HG02884 (cell line): ENCODE measurements at regions not wholly inside any gene's neighbourhood (a gene's known extent, or its start where the extent isn't known, plus 50 kb on each side); places are given as distances from the start of the nearest gene placed in this dataset.

Source experiments
- ATAC-seq: cut with Tn5 transposase; IDR thresholded peaks from one replicate; pipeline ENCODE4 v1.9.1; 2021; ENCODE audit warnings: mild to moderate bottlenecking, moderate library complexity; ENCODE audit not compliant: unreplicated experiment

DNA sequence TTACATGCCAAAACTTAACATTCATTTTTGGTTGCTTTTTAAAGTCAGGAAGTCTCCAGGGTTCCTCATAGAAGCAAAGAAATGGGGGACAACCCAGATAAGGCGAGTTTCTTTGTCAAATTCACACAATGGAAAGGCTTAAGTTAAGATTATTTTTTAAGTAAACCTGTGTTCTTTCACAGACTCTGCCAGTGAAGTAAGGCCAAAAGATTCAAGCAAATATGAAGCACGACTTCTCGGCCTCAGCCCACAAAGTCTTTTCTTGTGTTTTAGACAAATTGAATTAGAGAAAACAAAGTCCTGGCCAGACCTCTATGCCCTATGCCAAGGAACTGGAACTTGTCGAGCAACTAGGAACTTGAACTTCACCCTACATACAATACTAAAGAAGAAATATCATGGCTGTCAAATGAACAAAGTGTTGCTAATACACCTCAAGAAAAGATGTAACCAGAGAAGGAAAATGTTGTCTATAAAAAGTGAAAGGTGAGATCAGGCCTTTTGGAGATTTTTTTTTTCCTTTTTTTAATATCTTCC lies 540.0 kb upstream of the JARID2 start:
- no peak for ATAC-seq

DNA sequence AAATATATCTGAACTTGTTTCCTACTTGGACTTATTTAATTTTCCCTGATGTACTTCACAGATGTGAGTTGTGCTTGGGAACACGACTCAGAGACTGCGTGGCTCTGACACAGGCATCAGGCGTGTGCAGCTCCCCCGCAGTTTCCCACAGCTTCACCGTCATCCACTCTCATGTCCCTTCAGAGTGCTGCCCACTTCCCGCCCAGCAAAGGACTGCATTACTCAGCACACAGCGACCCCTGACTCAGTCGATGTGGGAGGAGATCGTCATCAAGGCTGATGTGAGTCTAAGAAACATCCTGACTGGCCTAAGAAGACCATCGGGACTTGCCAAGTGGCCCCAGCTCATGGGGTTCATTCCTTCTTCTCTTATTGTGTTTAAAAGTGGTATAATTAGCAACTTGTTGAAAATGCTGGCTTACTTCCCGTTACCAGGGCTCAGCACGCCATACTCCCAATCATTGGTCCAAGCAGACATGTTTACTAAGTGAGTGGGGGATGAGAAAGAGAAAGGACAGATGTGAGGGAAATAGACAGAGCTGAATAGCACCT lies 539.4 kb upstream of the JARID2 start:
- ATAC-seq, result no peak

DNA sequence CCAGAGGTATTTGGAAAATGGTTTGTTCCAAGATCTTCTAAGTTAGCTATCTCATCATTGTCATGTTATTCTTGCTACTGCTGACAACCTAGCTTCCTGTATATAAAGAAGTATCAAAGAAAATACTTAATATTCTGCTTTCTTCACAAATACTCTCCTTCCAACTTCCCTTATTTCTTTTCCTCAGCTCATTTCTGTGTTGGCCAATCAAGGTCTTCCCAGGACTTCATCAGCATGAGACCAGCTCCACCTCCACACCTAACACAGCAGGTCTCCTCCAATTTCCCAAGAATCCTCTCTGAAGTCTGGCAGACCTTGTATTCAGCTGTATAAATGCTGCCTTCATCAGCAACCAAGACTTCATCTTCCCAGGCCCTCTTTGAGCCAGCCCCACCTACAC lies 538.6 kb upstream of the JARID2 start:
- no peak for ATAC-seq

DNA sequence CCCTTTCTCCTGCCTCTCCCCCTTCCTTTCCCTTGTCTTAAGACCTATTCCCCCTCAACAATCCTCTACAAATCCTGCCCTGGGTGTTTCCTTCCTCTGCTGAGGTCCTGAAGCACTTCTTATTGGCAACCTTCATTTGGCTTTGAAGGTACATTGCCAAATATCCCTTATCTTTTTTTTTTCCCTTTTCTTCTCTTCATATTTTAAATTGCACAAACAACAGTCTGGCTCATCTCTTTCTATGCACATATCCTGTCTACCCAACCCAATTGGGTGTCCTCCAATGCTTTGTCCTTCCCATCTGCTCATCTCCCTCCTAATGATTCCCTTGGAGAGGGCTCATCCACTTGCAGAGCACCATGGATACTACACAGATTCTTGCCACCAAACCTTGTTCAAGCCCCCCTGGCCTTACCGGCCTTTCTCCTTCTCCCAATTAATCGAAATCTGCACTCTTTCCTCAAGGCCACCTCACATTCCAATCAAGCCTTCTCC lies 537.9 kb upstream of the JARID2 start:
- ATAC-seq, result no peak

DNA sequence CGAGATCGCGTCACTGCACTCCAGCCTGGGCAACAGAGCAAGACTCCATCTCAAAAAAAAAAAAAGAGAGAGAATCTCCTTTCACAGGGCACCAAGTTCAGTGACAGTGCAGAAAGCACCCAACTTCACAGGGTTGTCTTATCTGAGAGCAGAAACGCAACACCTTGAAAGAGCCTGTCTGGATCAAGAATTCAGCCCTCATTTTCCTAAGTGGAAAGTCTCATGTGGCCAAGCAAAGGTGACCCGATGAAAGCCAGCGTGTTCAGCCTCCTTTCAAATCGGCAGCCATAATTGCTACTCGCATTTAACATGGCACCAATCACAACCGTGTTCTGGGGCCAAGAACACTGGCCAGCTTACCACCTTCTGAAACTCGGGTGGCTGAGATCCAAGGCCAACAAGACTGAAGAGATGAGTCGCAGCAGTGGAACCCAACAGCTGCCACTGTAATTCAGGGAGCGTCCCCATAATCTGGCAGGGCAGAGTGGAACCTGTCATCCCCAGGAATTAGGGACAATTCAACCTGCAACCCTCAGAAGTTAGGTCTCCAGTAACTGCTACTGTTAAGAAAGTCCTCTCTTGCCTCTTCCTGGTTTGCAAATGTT lies 536.7 kb upstream of the JARID2 start:
- ATAC-seq, result no peak

DNA sequence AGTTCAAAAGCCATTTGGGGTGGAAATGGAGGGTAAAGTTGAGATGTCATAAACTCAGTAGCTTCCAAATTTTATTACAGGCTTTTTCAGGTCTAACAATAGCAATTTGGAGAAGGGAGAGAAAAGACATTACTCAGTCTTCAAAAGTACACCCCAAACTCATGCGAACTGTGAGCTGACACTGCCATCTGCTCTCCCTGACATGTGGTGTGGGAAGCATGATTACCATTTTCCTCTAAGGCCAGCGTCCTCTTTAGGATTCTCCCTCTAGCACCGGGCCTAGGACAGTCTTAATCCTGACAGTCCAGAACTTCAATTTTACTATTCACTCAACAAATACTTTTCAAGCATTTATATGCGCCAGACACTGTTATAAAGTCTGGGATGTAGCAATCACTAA lies 536.0 kb upstream of the JARID2 start:
- ATAC-seq, result no peak

DNA sequence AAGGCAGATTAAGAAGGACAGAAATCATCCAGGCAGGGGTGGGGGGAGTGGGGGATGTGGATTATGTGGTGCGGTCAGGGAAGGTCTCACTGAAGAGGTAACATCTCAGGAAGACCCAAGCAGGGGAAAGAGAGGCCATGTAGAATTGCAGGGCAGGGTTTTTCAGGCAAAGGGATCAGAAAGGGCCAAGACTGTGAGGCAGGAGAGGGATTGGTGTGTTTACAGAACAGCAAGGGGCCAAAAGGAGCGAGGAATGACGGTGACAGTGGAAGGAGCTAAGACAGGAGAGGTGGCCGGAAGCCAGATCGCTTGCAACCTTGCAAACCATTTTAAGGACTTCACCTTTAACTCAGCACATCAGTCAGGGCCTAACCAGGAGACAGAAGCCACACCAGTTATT lies 535.4 kb upstream of the JARID2 start:
- no peak for ATAC-seq

DNA sequence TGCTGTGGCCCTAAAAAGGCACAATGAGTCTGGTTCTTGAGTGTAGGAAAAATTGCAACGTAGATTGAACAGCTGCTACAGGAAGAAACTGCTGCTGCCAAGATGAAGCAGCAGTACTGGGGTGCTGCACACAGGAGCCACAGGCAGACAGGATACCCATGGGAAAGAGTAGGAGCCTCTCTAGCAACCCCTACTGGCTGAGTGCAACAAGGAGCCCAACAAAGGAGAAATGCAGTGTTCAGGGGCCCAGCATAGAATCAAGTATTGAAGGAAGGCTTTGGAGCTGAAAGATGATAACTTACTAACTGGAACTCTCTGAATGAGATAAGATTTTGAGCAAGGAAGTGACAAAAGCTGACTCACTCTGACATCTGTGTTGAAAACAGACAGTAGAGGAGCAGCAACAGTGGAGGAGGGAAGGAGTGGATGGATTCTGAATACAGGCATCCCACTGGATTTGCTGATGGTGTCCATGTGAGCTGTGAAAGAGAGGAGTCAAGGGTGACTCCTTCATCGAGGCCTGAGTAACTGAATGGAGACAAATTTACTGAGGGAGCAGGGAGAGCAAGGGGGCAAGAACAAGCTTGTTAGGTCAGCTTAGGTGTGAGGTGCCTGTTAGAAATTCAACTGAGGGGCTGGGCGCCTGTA lies 534.7 kb upstream of the JARID2 start:
- ATAC-seq, result no peak

DNA sequence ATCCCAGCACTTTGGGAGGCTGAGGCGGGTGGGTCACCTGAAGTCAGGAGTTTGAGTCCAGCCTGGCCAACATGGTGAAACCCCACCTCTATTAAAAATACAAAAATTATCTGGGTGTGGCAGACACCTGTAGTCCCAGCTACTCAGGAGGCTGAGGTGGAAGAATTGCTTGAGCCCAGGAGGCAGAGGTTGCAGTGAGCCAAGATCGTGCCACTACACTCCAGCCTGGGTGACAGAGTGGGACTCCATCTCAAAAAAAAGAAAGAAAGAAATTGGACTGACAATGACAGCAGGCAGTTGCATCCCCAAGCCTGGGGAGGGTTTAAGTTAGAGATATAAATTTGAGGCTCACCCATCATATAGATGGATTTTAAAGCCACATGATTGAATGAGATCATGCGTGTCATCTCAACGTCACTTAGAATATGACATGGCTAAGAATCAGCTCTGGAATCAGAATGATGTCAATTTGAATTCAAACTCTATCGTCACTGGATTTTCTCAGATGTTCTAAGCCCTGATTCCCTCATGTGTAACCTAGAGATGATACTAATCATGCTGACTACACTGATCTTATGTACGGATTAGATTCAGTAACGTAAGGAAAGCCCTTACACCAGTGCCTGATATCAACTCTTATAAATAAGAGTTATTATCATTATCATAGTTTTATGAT lies 534.0 kb upstream of the JARID2 start:
- no peak for ATAC-seq

DNA sequence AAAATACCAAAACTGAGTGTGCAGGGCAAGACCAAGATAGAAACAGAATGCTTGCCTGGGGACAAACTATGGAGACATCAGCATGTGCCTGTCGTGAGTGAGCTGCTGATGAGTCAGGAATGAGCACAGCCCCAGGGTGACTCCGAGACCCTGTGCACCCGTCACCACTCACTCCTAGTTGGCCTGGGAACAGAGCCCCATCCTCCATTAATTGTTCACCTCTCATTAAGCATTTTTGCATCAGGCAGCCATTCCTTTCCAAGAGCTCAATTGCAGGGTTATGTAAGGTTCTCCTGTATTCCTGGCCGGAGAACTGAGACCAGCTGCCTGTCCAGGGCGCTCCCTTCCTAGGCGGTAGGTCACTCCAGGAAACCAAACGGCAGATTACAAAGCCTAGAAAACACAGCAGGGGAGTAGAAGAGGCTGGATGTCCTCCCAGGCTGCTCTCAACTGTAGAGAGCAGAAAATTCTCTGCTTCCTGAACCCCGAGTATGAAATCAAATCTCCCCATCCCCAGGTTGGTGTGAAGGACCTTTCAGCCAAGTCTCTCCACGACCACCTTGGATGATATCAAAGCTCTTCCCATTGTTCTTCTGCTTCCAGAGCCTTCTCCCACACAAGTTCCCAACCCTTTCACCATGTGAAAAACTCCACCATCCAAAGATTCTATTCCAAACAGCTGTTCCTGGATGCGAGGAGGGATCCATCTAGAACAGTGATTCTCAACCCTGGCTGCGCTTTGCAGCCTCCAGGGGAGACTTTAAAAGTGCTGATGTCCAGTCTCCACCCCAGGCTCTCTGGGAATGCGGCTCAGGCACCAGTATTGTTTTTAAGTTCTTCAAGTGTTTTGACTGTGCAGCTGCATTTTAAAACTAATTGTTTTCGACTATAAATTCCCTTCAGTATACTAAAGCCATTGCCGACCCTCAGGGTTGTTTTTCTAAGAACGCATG lies 532.6 kb upstream of the JARID2 start:
- no peak for ATAC-seq

DNA sequence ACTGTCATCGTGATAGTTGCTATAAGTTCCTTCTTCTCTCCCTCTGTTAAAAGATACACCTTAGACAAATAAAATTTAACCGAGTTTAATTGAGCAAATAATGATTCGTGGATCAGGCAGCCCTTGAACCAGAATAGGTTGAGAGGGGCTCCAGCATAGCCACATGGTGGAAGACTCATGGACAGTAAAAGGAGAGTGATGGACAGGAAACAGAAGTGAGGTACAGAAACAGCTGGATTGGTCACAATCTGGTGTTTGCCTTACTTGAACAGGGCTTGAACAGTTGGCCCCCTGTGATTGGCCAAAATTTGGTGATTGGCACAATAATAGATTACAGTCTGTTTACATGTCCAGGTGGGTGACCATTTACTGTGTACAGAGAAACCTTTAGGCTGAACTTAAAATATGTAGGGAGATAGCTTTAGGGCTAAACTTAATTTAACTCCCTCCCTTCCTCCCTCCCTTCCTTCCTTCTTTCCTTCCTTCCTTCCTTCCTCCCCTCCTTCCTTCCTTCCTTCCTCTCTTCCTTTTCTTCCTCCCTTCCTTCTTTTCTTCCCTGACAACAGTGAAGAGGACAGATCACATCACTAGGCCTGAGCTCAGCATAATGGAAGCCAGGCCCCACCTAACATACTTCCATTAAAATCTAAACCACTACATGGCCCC lies 531.8 kb upstream of the JARID2 start:
- ATAC-seq, result no peak

DNA sequence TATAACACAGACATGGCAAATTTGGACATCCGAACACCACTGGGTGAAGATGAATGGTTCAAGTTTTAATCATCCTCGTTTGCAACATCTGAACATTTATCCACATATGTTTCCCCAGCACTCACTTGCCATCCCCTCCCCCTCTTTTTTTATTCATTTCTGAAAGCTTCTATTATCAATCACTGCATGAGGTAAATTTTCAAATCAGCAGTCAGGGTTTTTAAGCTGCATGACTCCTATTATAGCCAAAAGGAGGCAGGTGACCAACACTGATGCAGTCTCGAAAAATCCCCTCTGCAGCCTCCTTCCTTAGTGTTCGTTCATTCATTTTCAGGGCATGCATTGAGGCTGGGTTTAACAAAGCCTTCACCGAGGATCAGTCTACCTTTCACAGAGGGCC lies 530.8 kb upstream of the JARID2 start:
- no peak for ATAC-seq

DNA sequence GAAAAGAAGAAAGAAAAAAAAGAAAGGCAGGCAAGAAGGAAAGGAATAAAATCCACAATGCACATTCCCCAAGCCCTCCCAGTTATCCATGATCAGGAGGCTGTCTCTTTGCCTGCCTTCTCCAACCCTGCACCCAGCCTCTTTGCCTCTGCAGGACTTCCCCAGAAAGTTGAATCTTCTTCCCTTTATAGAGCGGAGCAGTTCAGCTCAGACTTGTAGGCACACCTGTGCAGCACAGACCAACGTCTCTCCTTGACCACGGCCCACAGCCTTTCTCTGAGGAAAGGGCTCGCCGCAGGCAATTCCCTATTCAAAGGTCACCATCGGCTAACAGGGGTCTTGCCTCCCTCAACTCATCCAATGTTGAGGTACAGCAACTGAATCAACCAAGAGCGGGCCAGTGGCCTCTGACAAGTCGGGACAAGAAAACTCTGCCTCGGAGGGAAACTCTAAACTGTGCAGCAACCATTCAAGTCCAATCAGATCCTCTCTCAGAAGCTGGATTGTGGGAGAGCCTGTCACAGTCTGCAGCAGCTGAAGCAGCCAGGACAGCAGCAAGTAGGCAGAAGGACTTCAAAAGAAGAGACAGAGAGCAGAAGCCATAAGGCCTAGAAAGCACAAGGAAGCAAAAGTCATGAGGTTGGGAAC lies 529.2 kb upstream of the JARID2 start:
- no peak for ATAC-seq

DNA sequence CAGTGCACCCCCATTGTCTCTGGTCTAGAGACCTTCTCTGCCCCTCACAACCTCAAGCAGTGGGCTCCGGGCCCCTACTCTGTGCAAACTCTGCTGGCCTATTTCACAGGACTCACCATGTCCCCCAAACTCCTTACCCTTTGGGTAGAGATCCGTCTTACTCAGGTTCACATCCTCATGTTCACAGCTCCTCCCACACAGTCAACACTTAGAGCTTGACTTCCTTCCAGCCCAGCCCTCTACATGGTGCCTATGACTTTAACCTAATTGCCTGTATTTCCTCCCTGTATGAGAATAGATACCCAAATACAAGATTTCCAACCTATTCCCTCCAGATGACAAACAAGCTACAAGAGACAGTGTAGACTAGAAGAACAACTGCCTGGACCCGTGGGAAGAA lies 528.6 kb upstream of the JARID2 start:
- ATAC-seq, result no peak

DNA sequence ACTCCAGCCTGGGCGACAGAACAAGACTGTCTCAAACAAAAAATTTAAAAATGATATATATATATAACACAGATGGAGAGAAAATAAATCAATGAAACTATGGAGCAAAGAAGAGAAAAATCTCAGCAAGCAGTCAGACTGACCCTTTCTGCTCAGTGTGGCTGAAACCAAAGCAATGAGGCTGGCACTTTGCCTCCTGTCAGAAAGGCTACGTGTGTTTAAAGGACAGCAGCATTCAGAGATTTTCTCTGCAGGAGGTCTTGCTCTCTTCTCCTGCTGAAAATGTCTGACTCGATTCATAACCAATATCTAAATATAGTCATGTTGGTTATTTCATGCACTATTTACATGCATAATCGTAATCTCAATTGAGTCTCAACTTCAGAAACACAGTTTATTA lies 527.0 kb upstream of the JARID2 start:
- no peak for ATAC-seq

DNA sequence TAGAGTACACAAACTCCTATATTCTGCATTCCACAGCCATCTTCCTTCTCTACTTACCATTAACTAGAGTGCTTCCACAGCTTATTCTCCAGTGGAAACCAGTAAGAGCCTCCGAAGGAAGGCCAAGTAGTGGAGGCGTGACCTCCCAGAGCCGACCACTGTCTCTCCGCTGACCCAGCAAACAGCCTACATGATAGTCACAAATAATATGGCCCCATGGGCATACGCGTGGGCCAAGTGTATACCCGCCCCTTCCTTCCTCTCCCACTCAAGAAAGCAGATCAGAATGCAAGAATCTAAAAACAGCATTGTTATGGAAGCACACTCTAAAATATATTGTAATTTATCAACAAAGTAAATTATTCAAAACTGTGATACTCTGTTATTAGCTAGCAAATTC lies 526.6 kb upstream of the JARID2 start:
- ATAC-seq, result no peak

DNA sequence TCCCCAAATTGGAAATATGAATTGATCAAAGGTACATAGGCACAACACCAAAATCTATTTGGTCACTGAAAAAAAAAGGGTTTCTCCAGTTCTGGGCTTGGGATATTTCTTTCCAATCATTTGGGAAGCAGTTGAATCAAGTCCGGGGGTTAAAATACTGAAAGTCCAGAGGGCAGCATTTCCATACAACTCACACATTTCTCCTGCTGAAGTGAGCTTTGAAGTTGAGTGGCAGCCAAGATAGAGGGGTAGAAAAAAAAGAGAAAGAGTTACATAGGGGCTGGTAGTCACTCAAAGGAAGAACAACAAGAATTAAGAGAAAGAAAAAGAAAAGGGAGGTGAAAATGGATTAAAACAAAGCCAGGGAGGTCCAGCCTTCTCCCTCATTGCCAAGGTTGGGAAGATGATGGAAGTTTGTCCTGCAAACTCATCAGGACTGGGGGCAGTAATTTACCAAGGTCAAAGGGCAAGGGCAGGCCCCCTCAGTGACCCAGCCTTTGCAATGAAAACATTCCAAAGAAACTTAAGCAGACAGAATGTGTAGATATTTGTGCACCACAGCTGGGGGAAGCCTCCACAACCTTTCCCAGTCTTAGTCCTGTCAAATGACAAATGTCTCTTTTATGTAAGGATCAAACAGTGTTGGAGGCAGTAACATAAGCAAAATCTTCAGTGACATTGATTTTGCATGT lies 525.3 kb upstream of the JARID2 start:
- no peak for ATAC-seq

DNA sequence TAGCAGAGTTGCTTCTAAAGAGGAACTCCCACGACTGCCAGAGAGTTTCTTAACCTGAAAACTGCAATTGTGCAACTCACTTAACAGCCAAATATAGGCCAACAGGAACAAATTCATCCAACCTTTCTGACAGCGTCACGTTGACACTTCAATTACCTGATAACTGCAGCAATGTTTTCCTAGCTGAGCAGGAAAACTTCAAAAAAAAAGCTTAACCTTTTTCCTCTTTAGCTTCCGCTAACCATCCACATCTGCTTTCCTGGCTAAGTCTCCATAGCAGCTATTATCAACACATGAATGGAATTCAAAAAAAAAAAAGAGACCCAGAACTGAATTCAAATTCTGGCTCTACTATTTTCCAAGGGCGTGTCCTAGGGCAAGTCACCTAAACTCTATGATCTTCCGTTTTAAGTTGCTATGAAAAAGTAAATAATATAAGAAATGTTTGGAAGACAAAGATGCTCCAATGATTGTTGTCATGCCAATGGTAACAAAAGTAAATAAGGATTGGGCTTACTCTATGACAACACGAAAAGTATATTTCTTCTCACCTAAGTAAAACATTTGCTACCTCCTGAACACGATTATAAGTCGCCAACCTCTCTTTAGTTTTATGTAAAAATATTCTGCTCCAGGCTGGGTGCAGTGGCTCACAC lies 524.6 kb upstream of the JARID2 start:
- no peak for ATAC-seq
